Epithelial cell of proximal tubule (primary cell): ENCODE measurements at regions not wholly inside any gene's neighbourhood (a gene's known extent, or its start where the extent isn't known, plus 50 kb on each side); places are given as distances from the start of the nearest gene placed in this dataset.

Experiments
- DNase-seq: peaks from one replicate; pipeline ENCODE4 v3.0.0-alpha.2; 2011; ENCODE audit warnings: low read depth
- H3K4me3 ChIP-seq: 2 replicates; pipeline ENCODE4 v1.5.1; 2011; ENCODE audit warnings: low read depth, mild to moderate bottlenecking, low read length
- CTCF ChIP-seq: conservative IDR thresholded peaks from 2 replicates; pipeline ENCODE4 v1.5.1; 2012; ENCODE audit warnings: low read depth, mild to moderate bottlenecking, low read length

- no peak for DNase-seq
- TF ChIP-seq CTCF: no peak
- no peak overlapping the region for H3K4me3 ChIP-seq
These were observed 368.1 kb upstream of the TMTC1 start for GRCh38 chr12:30151831-30152230.

GRCh38 chr12:30146561-30146960 is 362.8 kb upstream of the TMTC1 start:
- H3K4me3 ChIP-seq: no peak overlapping the region
- no peak for DNase-seq
- no peak for TF ChIP-seq CTCF

GRCh38 chr12:30145684-30146032 is 361.9 kb upstream of the TMTC1 start:
- no peak overlapping the region for H3K4me3 ChIP-seq
- DNase-seq: no peak
- no peak for TF ChIP-seq CTCF

- no peak for TF ChIP-seq CTCF
- no peak overlapping the region for H3K4me3 ChIP-seq
- no peak for DNase-seq
These were observed 361.3 kb upstream of the TMTC1 start for GRCh38 chr12:30144777-30145683.

GRCh38 chr12:30142301-30142700 is 358.6 kb upstream of the TMTC1 start:
- no peak for TF ChIP-seq CTCF
- DNase-seq: no peak

GRCh38 chr12:30138483-30138882 is 354.7 kb upstream of the TMTC1 start:
- DNase-seq: no peak
- no peak for TF ChIP-seq CTCF

More at GRCh38 chr12:30142301-30142700, 358.6 kb upstream of the TMTC1 start:
- H3K4me3 ChIP-seq: no peak overlapping the region

GRCh38 chr12:30136696-30137095 is 353.0 kb upstream of the TMTC1 start:
- no peak for TF ChIP-seq CTCF
- no peak overlapping the region for H3K4me3 ChIP-seq
- DNase-seq: no peak

More at GRCh38 chr12:30138483-30138882, 354.7 kb upstream of the TMTC1 start:
- no peak overlapping the region for H3K4me3 ChIP-seq
